Heart left ventricle (tissue), 13 donors: ENCODE measurements at regions not wholly inside any gene's neighbourhood (a gene's known extent, or its start where the extent isn't known, plus 50 kb on each side); places are given as distances from the start of the nearest gene placed in this dataset.
"Not testable (repeated sequence)": the region's sequence is repeated elsewhere in the genome, so short reads cannot be mapped to it uniquely, and the experiment has no call there.

ENCODE experiments used
- CTCF ChIP-seq, 12 donors: fragments of 200-600 bp; sonication (generic) in 4 of 12; IDR thresholded peaks; one replicate each; pipeline versions ENCODE4 v1.5.0 to v1.8.0; 2018 to 2022; ENCODE audit warnings: antibody characterized with exemption in 12 of 12, mild to moderate bottlenecking in 5 of 12
- POLR2A ChIP-seq, 2 donors: fragments of 450-650 bp; IDR thresholded peaks; one replicate each; pipeline ENCODE4 v1.6.1; 2017; ENCODE audit warnings: antibody characterized with exemption in 2 of 2, mild to moderate bottlenecking in 2 of 2, moderate library complexity in 2 of 2
- donor health status: ischemic (EF 13 %, LVEDD 7.1; RV severe dilation, severe dysfunction).
- donor health status: DM: no; HTN: yes; CAD: no.
- donor health status: DM: no; HTN: no; CAD: no.
- donor health status: ischemic (EF 25% LVEDD 6.9; RV normal size, moderate dysfunction).
- donor health status: ischemic (EF 25% LVEDD 5.7; RV mildly dilated, moderate dysfunction).
- donor health status: ischemic (EF 35%, LVEDD 5.7; RV mildly dilated, moderate dysfunction).
- donor health status: nonischemic (EF 11% LVEDD 7.7; RV severe dilation, severe dysfunction).
- donor health status: DM: yes; HTN: yes; CAD: no.
- donor health status: PGD.
- donor health status: ischemic (EF 29% LVEDD 5.4; RV normal size, mild dysfunction).
- donor health status: nonischemic (EF 23%, LVEDD 6.1; RV moderate dilation, normal function).

GRCh38 chr16:29129458-29130038 lies 144.7 kb downstream of the LAT start:
- not testable (repeated sequence) for TF ChIP-seq CTCF, POLR2A (IDR thresholded peaks at IDR 0.05)
